ENCODE measurements at regions not wholly inside any gene's neighbourhood (a gene's known extent, or its start where the extent isn't known, plus 50 kb on each side); places are given as distances from the start of the nearest gene placed in this dataset.

- TF ChIP-seq, protein P1, sequence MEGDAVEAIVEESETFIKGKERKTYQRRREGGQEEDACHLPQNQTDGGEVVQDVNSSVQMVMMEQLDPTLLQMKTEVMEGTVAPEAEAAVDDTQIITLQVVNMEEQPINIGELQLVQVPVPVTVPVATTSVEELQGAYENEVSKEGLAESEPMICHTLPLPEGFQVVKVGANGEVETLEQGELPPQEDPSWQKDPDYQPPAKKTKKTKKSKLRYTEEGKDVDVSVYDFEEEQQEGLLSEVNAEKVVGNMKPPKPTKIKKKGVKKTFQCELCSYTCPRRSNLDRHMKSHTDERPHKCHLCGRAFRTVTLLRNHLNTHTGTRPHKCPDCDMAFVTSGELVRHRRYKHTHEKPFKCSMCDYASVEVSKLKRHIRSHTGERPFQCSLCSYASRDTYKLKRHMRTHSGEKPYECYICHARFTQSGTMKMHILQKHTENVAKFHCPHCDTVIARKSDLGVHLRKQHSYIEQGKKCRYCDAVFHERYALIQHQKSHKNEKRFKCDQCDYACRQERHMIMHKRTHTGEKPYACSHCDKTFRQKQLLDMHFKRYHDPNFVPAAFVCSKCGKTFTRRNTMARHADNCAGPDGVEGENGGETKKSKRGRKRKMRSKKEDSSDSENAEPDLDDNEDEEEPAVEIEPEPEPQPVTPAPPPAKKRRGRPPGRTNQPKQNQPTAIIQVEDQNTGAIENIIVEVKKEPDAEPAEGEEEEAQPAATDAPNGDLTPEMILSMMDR (IDR thresholded peaks at IDR 0.05), result no peak
- no peak for DNase-seq
- no peaks in the 10 kb centered on the region for H3K36me3 ChIP-seq
- intact Hi-C loops (cut with DNase I; ENCODE audit: low total_unique reads), result no loop called here
- no peak overlapping the region for H3K27ac ChIP-seq
- no peak overlapping the region for H3K4me3 ChIP-seq
- peaks cover 0 to 13% (median 10%) of the 10 kb centered on the region in 3 donors for H3K9me3 ChIP-seq
- H3K4me1 ChIP-seq, result peaks cover 0 to 7% (median 0%) of the 10 kb centered on the region in 4 donors
- H3K27me3 ChIP-seq, result no peaks in the 10 kb centered on the region
Measured at GRCh38 chr22:27337676-27338075, 463.9 kb downstream of the MN1 start.

DNA sequence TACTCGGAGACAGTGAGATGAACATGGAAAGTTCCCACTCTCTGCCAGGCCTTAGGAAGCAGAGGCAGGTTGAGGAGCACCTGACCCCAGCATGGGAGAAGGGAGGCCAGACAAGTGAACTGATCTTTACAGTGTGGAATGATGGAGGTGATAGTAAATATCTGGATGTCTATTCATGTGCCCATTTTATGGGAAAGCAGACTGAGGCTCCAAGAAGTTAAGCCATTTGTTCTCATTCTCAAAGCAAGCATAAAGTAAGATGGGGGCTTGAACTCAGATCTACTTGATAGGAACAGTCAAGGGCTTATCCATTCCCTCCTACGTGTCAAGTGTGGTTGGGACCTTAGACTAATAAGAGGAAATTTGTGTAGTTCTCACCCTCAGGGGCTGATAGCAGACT, 461.5 kb downstream of the MN1 start:
- no peaks in the 10 kb centered on the region for H3K27me3 ChIP-seq
- intact Hi-C loops (cut with DNase I; ENCODE audit: low total_unique reads), result no loop called here
- no peaks in the 10 kb centered on the region for H3K36me3 ChIP-seq
- peaks cover 0 to 21% (median 10%) of the 10 kb centered on the region in 3 donors for H3K9me3 ChIP-seq
- H3K4me3 ChIP-seq, result no peak overlapping the region
- DNase-seq, result no peak
- no peak overlapping the region for H3K27ac ChIP-seq
- H3K4me1 ChIP-seq, result peaks cover 0 to 7% (median 0%) of the 10 kb centered on the region in 4 donors
- TF ChIP-seq, protein P1 (IDR thresholded peaks at IDR 0.05), result no peak

DNA sequence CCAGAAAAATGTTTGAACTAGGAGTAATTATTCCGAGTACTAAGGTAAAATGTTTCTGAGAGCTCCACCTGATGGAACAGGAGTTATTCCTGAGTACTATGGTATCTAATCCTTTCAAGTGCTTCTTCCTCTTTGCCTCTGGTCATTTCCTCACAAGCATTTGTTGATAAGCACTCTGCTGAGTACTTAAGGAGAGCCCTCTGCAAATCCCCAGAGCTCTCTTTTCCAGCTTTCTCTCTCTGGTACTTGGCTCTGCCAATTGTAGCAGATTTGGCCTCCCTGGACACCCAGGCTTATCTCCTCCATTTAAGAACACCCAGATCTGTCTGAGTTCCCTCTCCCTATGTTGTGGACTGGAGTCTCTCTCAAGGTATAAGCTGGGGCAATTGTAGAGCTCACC, 457.0 kb downstream of the MN1 start:
- Histone ChIP-seq H3K9me3 (peaks cover 0 to 26% (median 10%) of the 10 kb centered on the region in 3 donors), H3K4me1 (no peaks in the 10 kb centered on the region), H3K27me3 (peaks cover 0 to 3% of the 10 kb centered on the region in 2 donors), H3K27ac (no peak overlapping the region), H3K4me3 (no peak overlapping the region), H3K36me3 (no peaks in the 10 kb centered on the region)
- TF ChIP-seq, protein P1 (IDR thresholded peaks at IDR 0.05), result no peak
- DNase-seq, result no peak
- intact Hi-C loops (cut with DNase I; ENCODE audit: low total_unique reads), result no loop called here

GRCh38 chr22:27345691-27346090, 455.9 kb downstream of the MN1 start:
- Histone ChIP-seq H3K4me3 (no peak overlapping the region), H3K36me3 (no peaks in the 10 kb centered on the region), H3K4me1 (no peaks in the 10 kb centered on the region), H3K27me3 (peaks cover 0 to 3% of the 10 kb centered on the region in 2 donors), H3K27ac (no peak overlapping the region), H3K9me3 (peaks cover 0 to 30% (median 10%) of the 10 kb centered on the region in 3 donors)
- TF ChIP-seq, protein P1 (IDR thresholded peaks at IDR 0.05), result no peak
- intact Hi-C loops (cut with DNase I; ENCODE audit: low total_unique reads), result no loop called here
- DNase-seq, result no peak

GRCh38 chr22:27347951-27348350, 453.6 kb downstream of the MN1 start:
- H3K4me1 ChIP-seq, result no peaks in the 10 kb centered on the region
- peaks cover 0 to 3% of the 10 kb centered on the region in 2 donors for H3K27me3 ChIP-seq
- no peak overlapping the region for H3K27ac ChIP-seq
- no peak overlapping the region for H3K4me3 ChIP-seq
- TF ChIP-seq, protein P1 (IDR thresholded peaks at IDR 0.05), result no peak
- no peaks in the 10 kb centered on the region for H3K36me3 ChIP-seq
- intact Hi-C loops (cut with DNase I; ENCODE audit: low total_unique reads), result no loop called here
- H3K9me3 ChIP-seq, result peaks cover 0 to 14% (median 0%) of the 10 kb centered on the region in 3 donors
- no peak for DNase-seq

GRCh38 chr22:27348634-27349033, 452.9 kb downstream of the MN1 start:
- no peak for DNase-seq
- intact Hi-C loops (cut with DNase I; ENCODE audit: low total_unique reads), result no loop called here
- Histone ChIP-seq H3K4me3 (no peak overlapping the region), H3K9me3 (peaks cover 0 to 14% (median 0%) of the 10 kb centered on the region in 3 donors), H3K4me1 (no peaks in the 10 kb centered on the region), H3K36me3 (no peaks in the 10 kb centered on the region), H3K27me3 (peaks cover 0 to 3% of the 10 kb centered on the region in 2 donors), H3K27ac (no peak overlapping the region)
- TF ChIP-seq, protein P1 (IDR thresholded peaks at IDR 0.05), result no peak

All from tibial artery (tissue), 4 donors.